RPMI8226 (cell line): ENCODE measurements at regions not wholly inside any gene's neighbourhood (a gene's known extent, or its start where the extent isn't known, plus 50 kb on each side); places are given as distances from the start of the nearest gene placed in this dataset.
"Not testable (repeated sequence)": the region's sequence is repeated elsewhere in the genome, so short reads cannot be mapped to it uniquely, and the experiment has no call there.

ENCODE experiments used
- DNase-seq: peaks from one replicate; pipeline ENCODE4 v3.0.0-alpha.2; 2015

DNA sequence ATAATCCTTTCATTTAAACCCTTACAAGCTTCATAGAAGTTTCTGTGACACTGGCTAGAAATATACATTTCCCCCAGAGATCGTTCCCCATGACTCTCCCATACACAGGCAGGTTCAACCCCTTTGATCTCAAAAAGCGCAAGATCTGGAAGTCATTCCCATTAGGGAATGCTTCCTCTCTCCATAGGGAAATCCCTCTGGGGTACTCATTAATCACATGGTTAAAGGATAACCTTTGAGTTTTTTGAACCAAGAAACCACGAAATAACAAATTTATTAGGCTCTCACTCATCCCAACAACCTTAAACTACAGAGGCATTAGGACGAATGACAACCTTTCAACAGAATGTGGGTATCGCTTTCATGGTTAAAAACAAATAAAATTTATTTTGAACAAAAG is 211.9 kb upstream of the PRICKLE2 start:
- no peak for DNase-seq

DNA sequence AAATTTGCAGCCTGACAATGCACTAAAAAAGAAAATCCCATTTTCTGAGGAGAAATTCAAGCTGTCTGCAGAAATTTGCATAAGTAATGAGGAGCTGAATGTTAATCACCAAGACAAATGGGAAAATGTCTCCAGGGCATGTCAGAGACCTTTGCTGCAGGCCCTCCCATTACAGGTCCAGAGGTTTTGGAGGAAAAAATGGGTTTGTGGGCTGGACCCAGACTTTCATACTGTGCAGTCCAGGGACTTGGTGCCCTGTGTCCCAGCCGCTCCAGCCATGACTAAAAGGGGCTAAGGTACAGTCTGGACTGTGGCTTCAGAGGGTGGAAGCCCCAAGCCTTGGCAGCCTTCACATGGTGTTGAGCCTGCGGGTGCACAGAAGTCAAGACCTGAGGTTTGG is 209.8 kb upstream of the PRICKLE2 start:
- DNase-seq: not testable (repeated sequence)

DNA sequence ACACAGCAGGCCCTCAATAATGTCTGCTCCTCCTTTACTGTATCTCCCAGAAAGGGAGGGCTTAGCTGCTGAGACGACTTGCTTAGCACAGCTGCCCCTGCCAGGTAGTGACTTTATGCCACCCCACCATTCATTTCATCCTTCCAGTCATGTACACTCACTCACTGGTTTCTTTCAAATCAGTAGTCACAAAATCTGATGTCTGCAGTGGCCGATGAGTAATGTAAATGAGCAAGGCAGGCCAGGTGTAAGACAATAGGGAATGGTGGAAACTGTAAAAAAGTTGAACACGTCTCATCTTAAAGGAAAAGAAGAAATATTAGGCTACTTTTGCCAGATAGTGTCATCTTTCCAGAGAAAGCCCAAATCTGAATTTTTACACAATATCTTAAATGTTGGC is 207.6 kb upstream of the PRICKLE2 start:
- no peak for DNase-seq

DNA sequence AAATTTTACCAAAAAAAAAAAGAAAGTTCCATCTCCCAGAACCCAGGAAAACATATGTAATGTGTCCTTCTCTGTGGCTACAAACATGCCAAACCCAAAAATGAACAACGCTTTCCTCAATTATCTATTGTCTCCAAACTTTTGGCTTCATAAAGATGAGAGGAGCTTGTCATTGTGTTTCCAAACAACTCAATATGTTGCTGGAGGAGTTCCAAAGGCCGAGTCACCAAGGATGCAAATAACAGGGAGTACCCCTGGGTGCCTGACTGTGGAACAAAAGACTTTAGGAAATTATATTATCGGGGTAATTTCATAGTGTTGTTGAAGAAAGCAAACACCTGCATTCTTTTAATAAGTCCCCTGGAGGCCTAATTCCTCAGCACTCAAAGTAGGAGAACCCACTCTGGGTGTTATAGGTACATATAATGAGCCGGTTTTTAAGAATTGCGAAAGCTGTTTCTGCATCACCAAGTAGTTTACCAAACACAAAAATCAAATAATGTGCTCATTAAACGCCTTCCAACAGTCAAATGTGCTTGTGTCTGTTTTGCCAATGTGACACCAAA is 206.3 kb upstream of the PRICKLE2 start:
- no peak for DNase-seq

DNA sequence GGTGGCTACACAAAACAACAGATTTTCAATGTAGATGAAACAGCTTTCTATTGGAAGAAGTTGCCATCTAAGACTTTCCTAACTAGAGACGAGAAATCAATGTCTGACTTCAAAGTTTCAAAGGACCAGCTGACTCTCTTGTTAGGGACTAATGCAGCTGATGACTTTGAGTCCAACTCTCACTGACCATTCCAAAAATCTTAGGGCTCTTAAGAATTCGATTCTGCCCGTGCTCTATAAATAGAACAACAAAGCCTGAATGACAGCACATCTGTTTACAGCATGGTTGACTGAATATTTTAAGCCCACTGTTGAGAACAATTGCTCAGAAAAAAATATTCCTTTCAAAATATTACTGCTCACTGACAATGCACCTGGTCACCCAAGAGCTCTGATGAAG is 202.4 kb upstream of the PRICKLE2 start:
- no peak for DNase-seq

DNA sequence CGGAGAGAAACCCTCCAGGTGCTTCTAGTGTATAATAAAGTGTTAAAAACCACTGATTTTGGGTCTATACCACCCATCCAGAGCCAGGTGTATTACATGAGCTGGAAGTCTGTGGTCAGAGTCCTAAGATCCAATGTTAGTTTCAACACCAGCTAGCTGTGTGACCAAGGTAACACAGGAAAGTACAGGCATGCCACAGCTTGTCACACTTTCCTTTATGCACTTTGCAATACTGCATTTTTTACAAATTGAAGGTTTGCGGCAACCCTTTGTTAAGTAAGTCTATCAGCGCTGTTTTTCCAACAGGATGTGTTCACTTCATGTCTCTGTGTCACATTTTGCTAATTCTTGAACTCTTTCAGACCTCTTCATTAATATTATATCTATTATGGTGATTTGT is 201.3 kb upstream of the PRICKLE2 start:
- no peak for DNase-seq

DNA sequence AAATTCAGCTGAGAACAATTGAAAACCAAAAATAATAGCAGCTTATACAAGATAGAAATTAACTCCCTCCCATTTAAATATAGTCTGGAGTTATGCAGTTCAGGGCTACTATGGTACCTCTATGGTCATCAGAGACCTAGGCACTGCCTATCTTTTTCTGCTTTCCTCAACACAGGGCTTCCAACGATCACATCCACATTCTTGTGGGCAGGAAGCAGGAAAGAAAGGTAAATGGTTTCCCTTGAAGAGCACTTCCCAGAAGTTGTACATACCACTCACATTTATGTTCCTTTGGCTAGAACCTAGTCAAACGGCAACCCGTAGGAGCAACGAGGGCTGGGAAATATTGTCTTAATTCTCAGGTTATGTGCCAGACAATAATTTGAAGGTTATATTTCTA is 197.7 kb upstream of the PRICKLE2 start:
- DNase-seq: no peak

DNA sequence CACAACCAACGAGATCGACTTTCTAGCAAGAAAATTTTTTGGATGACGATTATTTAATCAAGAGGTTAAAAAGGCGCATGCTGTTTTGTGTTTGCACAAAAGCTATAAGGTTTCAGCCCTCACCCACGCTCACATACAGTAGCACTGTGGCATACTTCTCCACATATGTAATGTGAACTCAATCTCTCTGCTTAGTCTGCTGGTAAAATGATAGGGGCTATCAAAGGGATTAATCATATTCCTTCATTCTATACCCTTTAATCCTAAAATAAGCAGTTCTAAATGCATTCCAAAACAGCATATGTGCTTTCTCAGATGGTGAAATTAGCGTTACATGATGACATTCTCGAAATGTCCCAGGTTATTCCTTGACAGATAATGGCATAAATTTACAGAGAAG is 196.9 kb upstream of the PRICKLE2 start:
- DNase-seq: no peak

DNA sequence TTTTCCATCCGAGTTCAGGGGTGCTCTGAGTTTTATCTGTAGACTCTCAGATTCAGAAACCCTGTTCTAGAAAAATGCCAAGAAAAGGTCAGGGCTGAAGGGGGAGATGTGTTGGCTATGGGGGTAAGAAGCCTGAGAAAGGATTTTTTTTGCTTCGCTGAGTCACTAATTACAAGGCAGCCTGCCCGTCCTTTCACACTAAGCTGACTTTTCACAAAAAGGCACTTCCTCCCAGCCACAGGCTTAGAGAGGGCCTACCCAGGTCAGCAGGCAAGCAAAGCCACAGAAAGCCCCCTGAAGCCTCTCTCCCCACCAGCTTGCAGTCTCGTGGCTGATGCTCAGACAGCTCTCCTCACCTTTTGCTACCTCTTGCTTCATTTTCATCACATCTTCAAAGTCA is 192.6 kb upstream of the PRICKLE2 start:
- DNase-seq: no peak

DNA sequence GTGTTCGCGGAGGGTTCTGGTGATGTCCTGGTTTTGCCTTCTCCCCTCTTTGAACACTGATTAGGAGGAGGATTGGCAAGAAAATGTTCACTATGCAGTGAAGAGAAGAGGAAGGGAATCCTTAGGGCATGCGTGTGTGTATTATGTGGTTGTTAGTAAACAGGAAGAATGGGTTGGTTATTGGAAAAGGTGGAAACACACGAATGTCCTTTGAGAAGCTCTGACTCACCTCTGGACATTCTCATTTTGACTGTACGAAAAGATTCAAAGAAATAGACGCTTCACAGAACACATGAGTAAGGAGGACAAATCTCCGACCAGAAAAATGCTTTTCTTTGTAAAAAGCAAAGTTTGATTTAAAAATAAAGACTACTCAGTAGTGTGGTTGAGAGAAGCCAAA is 188.8 kb upstream of the PRICKLE2 start:
- DNase-seq: no peak

DNA sequence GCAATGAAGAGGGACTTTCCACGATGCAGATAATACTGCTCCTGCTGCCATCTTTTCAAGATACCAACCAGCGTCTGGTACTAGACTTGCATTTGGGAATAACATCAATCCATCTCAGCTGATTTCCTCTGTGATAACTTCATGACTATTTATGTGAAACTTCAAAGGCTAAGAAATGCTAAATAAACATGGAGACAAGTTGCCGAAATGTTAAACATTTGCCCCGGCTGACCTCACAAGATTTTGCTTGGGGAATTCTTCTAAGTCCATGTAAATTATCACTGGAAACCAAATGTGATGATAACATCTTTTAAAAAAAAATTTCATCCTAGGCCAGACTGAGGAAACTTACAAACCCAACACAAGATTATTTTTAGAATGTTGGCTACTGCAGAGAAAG is 185.8 kb upstream of the PRICKLE2 start:
- DNase-seq: no peak

DNA sequence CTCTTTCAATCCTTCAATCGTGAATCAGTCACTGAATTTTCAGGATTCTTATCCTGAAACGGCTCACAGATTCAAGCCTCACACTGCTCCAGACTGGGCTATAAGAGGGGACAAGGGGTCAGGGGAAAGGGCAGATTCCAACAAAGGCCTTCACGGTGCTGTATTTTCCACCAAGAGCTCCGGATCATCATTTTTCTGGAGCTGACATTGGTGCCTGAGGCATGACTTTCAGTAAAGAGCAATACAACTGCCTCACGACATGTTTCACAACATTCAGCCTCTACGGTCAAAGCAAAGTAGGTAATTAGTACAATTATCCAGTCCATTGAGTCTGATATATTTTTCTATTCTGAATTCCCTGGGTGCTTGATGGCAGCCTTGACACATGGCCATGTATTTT is 185.0 kb upstream of the PRICKLE2 start:
- no peak for DNase-seq

DNA sequence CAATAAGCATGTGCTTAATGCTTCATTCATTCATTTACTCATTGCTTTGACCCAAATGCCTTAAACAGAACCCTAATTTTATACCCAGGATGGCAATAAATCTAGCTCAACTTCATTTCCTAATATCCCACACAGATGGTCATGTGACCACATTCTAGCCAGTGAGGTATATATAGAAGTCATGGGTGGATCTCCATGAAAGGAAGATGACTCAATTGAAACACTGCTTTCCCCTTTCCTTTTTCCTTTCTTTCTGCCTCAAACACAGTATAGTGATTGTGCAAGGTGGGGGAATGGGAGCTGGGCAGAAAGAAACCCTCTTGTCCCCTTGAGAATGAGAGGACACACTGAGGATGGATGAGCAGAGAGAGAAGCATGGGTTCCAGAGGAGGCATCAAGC is 183.5 kb upstream of the PRICKLE2 start:
- no peak for DNase-seq

DNA sequence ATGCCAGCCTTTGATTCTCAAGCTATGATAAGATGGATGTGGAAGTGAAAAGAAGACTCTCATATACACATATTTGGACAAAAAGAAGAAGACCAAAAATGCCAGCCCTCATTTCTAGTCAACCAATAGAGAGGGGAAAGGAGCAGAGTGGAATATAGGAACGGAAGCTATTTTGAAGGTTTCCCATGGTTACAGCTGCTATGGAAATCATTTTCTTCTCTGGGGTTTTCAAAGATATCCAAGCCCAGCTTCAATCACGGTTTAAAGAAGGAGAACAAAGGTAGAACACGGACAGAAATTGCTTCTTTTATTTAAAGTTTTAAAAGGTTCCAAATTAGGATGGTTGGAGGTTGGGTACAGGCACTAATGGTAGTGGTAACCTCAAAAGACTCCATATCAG is 181.0 kb upstream of the PRICKLE2 start:
- no peak for DNase-seq

DNA sequence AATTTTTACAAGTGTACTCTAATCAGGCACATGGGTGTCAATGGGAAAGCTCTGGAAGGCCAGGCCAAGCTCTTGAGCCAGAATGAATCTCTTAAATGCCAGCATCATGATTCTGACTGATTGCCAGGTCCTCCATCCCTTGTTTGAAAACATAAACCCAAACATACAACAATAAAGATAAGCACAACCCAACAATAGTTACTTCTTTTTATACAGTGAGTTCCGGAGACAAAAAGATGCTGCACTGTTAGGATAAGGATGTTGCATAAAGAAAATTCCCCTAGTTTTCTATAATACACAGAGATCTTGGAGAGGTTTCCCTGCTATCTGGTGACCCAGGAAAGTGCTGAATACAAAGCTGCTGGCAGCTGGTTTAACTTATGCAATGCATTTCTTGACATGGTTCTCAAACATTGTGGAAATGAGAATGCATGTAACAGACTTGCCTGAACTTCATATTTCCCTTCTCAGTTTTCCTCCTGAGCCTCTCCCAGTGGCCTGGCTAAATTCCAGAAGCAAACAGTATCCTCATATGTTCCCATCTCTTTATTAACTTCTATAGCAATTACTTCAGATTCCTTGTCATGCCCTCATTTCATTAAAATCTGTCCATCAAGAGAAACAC is 180.1 kb upstream of the PRICKLE2 start:
- no peak for DNase-seq

DNA sequence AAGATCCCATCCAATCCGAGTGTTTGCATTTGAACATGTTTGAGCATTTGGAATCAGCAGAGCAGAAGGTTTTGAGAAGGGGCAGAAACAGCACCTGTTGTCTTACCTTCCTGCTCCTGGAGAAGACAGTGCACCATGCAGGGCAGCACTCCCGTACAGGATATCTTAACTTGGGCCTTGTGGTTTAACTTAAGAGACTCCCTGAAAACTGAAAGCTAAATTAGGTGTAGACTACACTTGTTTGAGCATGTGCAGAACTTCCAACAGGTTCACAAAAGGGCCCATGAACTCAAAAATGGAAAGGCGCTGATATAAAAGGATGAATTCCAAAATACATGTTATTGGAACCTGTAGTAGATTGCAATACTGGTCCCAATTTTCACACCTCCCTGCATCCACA is 175.4 kb upstream of the PRICKLE2 start:
- no peak for DNase-seq

DNA sequence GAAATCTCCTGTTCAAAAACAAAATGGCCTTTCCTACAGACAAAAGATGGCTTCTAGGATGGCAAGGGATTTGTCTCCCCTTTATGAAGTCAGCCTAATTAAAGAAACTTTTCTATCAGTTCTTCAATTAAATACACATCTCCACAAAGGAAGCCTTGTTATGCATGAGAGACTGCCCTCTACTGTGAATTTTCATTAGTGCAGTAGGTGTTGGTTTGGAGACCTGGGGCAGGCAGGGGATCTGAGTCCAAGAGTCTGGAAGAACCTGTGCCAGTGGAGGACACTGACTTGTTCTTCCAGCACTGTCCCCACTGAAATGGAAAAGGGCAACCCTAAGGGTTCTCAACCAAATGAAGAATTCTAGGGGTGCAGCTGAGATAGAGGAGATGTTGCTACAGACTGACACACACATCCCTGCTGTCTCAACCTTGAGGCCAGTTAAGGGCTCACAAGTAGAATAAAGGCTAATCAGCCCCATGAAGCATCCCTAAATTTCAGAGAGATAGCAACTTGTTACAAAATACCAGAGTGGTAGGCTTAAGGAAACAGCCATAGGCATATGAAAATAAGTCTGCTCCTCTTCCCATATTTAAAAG is 174.0 kb upstream of the PRICKLE2 start:
- peak; percentile 40 for DNase-seq

DNA sequence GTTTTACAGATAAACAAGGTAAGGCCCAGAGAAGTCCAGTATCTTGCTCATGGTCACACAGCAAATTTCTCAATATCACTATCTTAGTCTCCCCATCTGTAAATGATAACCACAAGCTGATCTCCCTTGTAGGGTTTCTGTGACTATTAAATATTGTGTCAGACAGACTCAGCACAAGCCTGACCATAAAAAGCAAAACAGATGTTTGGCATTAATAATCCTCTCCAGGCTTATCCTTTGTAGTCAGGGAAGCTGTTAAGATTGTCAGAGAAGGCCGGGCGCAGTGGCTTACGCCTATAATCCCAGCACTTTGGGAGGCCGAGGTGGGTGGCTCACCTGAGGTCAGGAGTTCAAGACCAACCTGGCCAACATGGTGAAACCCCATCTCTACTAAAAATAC is 173.2 kb upstream of the PRICKLE2 start:
- no peak for DNase-seq

DNA sequence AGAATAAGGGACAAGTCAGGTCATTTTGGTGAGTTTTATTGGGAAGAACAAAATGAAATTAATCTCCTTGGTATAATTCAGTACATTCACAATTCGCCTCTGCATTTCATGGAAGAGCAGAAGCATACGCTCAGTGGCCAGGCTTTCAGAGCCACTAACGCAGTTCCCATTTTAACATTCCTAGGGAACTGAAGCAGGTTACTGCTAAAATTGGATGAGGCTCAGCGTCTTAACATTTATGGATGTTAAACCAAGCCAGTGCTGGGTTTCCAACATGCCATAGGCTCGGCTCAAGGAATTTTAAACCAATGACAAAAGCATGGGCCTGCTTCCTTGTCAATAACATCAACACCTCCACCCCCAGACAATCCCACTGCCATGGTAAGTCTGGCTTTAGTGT is 172.7 kb upstream of the PRICKLE2 start:
- DNase-seq: no peak

DNA sequence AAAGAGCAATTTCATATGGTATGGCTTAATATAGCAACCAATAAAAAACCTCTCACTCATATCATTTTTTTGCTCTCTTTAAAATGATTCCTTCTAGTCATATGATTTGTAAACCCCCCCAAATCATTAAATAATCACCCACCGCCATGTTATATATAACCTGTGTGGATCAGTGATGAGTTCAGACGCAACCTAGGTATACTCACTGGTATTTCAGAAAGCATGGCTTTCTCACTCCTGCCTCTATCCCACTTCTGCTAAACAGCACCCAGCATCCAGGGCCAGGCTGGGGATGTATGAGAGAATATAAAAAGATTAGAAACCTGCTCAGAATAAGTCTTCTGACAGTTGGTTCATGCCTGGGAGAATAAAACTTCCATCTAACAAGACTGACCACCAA is 172.3 kb upstream of the PRICKLE2 start:
- DNase-seq: no peak

DNA sequence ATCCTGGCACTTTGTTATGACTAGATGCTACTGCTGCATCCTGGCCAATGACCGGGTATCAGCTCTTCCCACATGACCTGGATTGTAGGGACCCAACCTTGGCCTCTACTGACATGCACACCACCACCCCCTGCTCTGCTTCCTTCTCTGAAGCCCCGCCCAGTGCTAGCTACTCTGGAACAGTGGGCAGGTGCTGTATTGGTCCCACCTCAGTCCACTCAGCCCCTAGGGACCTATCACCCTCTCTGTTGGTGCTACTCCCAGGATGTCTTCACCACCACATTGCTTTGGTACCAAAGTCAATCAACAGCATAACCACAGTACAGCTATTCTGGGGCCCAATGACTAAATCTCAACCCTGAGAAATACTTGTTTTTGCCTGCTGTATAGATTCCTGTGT is 170.2 kb upstream of the PRICKLE2 start:
- DNase-seq: no peak

DNA sequence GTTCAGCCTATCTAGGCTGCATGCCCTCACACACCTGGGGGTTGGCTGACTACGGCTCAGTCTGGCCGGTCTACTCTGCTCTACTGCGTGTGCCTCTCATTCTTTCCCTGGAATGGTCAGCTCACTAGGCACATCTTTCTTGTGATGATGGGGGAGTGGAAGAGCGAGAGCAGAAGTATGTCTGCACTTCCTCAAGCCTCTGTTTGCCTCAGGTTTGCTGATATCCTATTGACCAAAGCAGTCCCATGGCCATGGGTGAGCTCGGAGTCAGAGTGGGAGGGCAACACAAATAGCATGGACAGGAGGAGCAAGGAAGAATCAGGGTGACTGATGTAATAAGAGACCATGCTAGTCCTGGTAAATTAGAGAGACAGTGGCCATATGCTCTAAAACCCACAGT is 167.9 kb upstream of the PRICKLE2 start:
- DNase-seq: no peak

DNA sequence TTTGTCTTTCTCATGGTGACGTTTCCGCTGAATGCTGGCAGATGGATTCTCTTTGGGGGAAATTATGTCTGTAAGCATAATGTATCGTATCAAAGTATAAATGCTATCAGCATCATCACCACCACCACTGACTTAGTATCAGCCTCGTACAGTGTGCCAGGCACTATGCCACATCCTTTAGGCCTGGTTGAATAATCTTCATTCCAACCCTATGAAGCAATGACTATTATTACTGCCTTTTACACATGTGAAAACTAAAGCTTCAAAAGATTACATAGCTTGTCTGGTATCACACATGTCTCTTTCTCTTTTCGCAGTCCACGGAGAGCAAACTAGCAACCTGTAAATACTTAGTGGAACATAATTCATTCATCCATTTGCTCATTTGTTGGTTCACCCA is 166.7 kb upstream of the PRICKLE2 start:
- no peak for DNase-seq

DNA sequence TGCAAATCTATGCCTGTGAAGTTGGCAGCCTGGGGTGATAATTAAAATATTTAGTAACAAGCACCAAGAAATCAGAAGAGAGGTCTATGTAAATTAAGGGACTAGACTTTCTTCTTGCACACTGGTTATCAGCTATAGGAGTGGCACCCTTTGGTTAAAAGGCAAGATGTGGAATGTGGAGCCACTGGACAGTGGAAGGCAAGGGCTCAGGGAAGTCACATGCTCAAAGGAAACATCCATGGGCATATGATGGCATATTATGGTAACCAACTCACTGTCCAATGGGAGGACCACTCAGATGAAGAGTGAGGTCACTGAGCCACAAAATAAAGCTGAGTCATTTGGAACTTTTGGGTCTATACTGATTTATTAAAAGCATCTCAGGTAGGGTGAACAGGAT is 165.6 kb upstream of the PRICKLE2 start:
- no peak for DNase-seq

DNA sequence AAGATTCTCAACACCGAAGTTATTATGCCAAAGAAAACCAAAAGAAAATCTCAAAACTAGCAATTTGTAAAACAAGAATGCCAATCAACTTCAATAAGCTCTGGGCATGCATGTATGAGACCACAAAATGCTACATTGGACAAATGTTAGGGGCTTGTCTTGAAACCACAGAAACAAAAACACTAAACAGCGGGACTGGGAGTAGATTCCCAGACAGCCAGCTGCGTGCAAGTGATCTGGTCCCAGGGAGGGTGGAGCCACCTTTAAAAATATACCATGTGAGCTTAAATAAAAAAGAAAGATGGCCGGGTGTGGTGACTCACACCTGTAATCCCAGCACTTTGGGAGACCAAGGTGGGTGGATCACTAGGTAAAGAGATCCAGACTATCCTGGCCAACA is 163.6 kb upstream of the PRICKLE2 start:
- no peak for DNase-seq
